ENCODE measurements at regions not wholly inside any gene's neighbourhood (a gene's known extent, or its start where the extent isn't known, plus 50 kb on each side); places are given as distances from the start of the nearest gene placed in this dataset.

DNA sequence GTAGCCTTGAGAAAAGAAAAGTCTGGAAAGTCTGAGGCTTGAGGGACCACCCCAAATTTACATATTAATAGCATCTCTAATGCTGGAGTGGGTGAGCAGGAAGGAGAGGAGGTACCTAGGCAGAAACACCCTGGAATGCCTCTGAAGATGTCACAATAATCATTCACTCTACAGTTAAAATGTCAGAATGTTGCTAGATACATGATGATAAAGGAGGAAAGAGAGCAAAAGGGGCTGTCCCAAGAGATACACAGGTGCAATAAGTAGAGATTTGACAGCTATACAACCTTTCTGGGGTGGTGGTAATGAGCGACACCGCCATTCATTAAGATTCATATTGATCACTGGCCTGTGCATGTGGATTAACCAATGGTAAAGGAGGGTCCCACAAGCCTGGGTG is 540.5 kb upstream of the FBXO33 start:
- TF ChIP-seq CTCF (IDR thresholded peaks at IDR 0.05) (no peak), POLR2A (IDR thresholded peaks at IDR 0.05) (no peak)
- WGBS, 2 donors: 83 to 86% methylated on average over 2 of the region's 2 CpGs
- Histone ChIP-seq H3K27ac (no peak overlapping the region), H3K4me1 (no peaks in the 10 kb centered on the region), H3K4me3 (no peak overlapping the region), H3K9me3 (no peaks in the 10 kb centered on the region), H3K36me3 (no peaks in the 10 kb centered on the region), H3K27me3 (no peaks in the 10 kb centered on the region)
- intact Hi-C loops (cut with DNase I): no loop called here
- no peak for DNase-seq

- TF ChIP-seq POLR2A (IDR thresholded peaks at IDR 0.05) (no peak), CTCF (IDR thresholded peaks at IDR 0.05) (no peak)
- intact Hi-C loops (cut with DNase I): no loop called here
- Histone ChIP-seq H3K4me1 (no peaks in the 10 kb centered on the region), H3K36me3 (no peaks in the 10 kb centered on the region), H3K27me3 (no peaks in the 10 kb centered on the region), H3K27ac (no peak overlapping the region), H3K9me3 (no peaks in the 10 kb centered on the region), H3K4me3 (no peak overlapping the region)
- WGBS, 2 donors: 81 to 85% methylated on average over 1 of the region's 1 CpG
- DNase-seq: no peak
Observed at GRCh38 chr14:39967885-39968284, 535.7 kb upstream of the FBXO33 start.

DNA sequence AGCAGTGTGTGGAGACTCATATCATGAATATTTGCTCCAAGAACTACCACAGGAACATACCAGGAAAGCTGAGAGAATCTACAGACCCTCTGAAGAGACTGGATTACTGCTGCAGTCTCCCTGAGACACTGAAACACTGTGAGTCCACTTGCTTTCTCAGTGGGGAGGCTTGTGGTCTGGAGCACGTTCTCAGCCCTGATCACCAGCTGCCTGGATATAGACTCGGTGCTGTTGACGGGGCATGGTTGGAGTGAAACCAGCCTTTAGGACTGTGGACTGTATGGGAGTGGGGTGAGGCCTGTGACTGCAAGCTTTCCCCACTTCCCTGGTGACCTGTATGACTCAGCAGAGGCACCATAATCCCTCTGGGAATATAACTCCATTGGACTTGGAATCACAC is 525.8 kb upstream of the FBXO33 start:
- intact Hi-C loops (cut with DNase I): no loop called here
- DNase-seq: no peak
- Histone ChIP-seq H3K27ac (no peak overlapping the region), H3K9me3 (peaks cover 0 to 24% (median 7%) of the 10 kb centered on the region in 3 donors), H3K36me3 (no peaks in the 10 kb centered on the region), H3K4me3 (no peak overlapping the region), H3K27me3 (no peaks in the 10 kb centered on the region), H3K4me1 (no peaks in the 10 kb centered on the region)
- 80 to 90% methylated on average over 1 to 2 of the region's 3 CpGs for WGBS, 2 donors
- TF ChIP-seq CTCF (IDR thresholded peaks at IDR 0.05): no peak
- no peak for TF ChIP-seq POLR2A (IDR thresholded peaks at IDR 0.05)

DNA sequence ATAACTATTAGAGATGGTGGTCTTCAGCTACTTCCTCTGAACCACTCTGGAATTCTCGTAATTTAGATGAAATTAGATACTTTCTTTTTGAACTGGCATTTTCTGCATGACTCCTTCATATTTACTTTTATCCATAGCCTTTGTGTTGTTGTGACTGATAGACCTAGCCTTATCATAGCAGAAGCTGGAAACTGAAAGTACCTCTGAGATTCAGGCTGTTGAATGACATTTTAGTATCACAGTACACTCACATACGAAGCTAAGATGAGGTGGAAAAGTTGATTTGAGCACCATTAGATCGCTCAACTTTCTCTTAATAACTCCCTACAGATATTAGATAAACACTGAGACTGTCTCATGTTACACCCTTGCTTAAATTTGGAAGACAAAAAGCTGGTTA is 525.1 kb upstream of the FBXO33 start:
- intact Hi-C loops (cut with DNase I): no loop called here
- DNase-seq: no peak
- Histone ChIP-seq H3K4me3 (no peak overlapping the region), H3K27me3 (no peaks in the 10 kb centered on the region), H3K9me3 (peaks cover 0 to 30% (median 11%) of the 10 kb centered on the region in 3 donors), H3K36me3 (no peaks in the 10 kb centered on the region), H3K4me1 (no peaks in the 10 kb centered on the region), H3K27ac (no peak overlapping the region)
- 51 to 61% methylated on average over 3 of the region's 3 CpGs for WGBS, 2 donors
- TF ChIP-seq POLR2A (IDR thresholded peaks at IDR 0.05) (no peak), CTCF (IDR thresholded peaks at IDR 0.05) (no peak)

DNA sequence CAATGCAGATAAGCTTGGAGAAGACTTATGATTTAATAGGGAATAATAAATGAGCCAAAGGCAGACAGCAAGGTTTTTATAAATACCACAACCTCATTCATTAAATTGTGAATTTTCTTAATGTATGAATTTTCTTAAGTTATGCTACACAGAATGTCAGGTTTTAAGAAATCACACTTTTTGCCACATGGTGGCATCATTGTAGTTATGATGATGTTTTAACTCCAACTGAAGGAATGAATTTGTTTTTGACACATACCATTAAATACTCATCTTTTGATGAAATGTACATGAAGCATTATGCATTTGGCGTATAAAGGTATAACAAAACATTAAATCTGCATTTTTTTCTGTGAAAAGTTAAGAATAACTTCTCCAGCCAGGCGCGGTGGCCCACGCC is 524.1 kb upstream of the FBXO33 start:
- WGBS, 2 donors: 82 to 85% methylated on average over 4 of the region's 4 CpGs
- Histone ChIP-seq H3K36me3 (no peaks in the 10 kb centered on the region), H3K27me3 (no peaks in the 10 kb centered on the region), H3K27ac (no peak overlapping the region), H3K4me3 (no peak overlapping the region), H3K4me1 (no peaks in the 10 kb centered on the region), H3K9me3 (peaks cover 0 to 30% (median 11%) of the 10 kb centered on the region in 3 donors)
- DNase-seq: no peak
- TF ChIP-seq CTCF (IDR thresholded peaks at IDR 0.05): no peak
- TF ChIP-seq POLR2A (IDR thresholded peaks at IDR 0.05): no peak
- intact Hi-C loops (cut with DNase I): no loop called here
